ENCODE measurements at regions not wholly inside any gene's neighbourhood (a gene's known extent, or its start where the extent isn't known, plus 50 kb on each side); places are given as distances from the start of the nearest gene placed in this dataset.

GRCh38 chr11:71119656-71120269, 132.6 kb downstream of the SHANK2 start:
- no peak for DNase-seq
- no peak overlapping the region for H3K27ac ChIP-seq
- no peaks in the 10 kb centered on the region for H3K36me3 ChIP-seq
- H3K4me3 ChIP-seq (ENCODE audit: low read depth, low read length) = no peak overlapping the region
- no peak for TF ChIP-seq CTCF (IDR thresholded peaks at IDR 0.05; ENCODE audit: low read depth, low read length)
- H3K27me3 ChIP-seq (ENCODE audit: insufficient read depth, low read depth, severe bottlenecking) = no peaks in the 10 kb centered on the region
- no peaks in the 10 kb centered on the region for H3K9me3 ChIP-seq (ENCODE audit: severe bottlenecking)

- Histone ChIP-seq H3K9me3 (ENCODE audit: severe bottlenecking) (no peaks in the 10 kb centered on the region), H3K36me3 (no peaks in the 10 kb centered on the region), H3K4me3 (ENCODE audit: low read depth, low read length) (no peak overlapping the region), H3K27ac (no peak overlapping the region), H3K27me3 (ENCODE audit: insufficient read depth, low read depth, severe bottlenecking) (no peaks in the 10 kb centered on the region)
- no peak for TF ChIP-seq CTCF (IDR thresholded peaks at IDR 0.05; ENCODE audit: low read depth, low read length)
- DNase-seq = no peak
Observed at GRCh38 chr11:71118671-71119250, 133.6 kb downstream of the SHANK2 start.

- TF ChIP-seq CTCF (IDR thresholded peaks at IDR 0.05; ENCODE audit: low read depth, low read length) = no peak
- no peaks in the 10 kb centered on the region for H3K36me3 ChIP-seq
- DNase-seq = no peak
- H3K27me3 ChIP-seq (ENCODE audit: insufficient read depth, low read depth, severe bottlenecking) = no peaks in the 10 kb centered on the region
- no peak overlapping the region for H3K27ac ChIP-seq
- H3K4me3 ChIP-seq (ENCODE audit: low read depth, low read length) = no peak overlapping the region
- no peaks in the 10 kb centered on the region for H3K9me3 ChIP-seq (ENCODE audit: severe bottlenecking)
Observed at GRCh38 chr11:71117311-71117710, 135.1 kb downstream of the SHANK2 start.

- Histone ChIP-seq H3K27me3 (ENCODE audit: insufficient read depth, low read depth, severe bottlenecking) (no peaks in the 10 kb centered on the region), H3K36me3 (no peaks in the 10 kb centered on the region), H3K9me3 (ENCODE audit: severe bottlenecking) (no peaks in the 10 kb centered on the region), H3K4me3 (ENCODE audit: low read depth, low read length) (no peak overlapping the region), H3K27ac (no peak overlapping the region)
- no peak for TF ChIP-seq CTCF (IDR thresholded peaks at IDR 0.05; ENCODE audit: low read depth, low read length)
- DNase-seq = no peak
Observed at GRCh38 chr11:71116693-71117040, 135.7 kb downstream of the SHANK2 start.

GRCh38 chr11:71115770-71116692, 136.3 kb downstream of the SHANK2 start:
- Histone ChIP-seq H3K36me3 (no peaks in the 10 kb centered on the region), H3K27ac (no peak overlapping the region), H3K4me3 (ENCODE audit: low read depth, low read length) (no peak overlapping the region), H3K27me3 (ENCODE audit: insufficient read depth, low read depth, severe bottlenecking) (no peaks in the 10 kb centered on the region), H3K9me3 (ENCODE audit: severe bottlenecking) (no peaks in the 10 kb centered on the region)
- no peak for DNase-seq
- no peak for TF ChIP-seq CTCF (IDR thresholded peaks at IDR 0.05; ENCODE audit: low read depth, low read length)
